H1 (cell line): ENCODE measurements at regions not wholly inside any gene's neighbourhood (a gene's known extent, or its start where the extent isn't known, plus 50 kb on each side); places are given as distances from the start of the nearest gene placed in this dataset.

ENCODE experiments used
- CTCF ChIP-seq, 3 experiments: IDR thresholded peaks; 1 replicate in 2 of 3; 2 replicates in 1 of 3; pipeline versions ENCODE4 v1.5.1 to v1.6.1; 2011; ENCODE audit warnings: low read length in 3 of 3, mild to moderate bottlenecking in 3 of 3, inconsistent platforms in 2 of 3, low read depth in 1 of 3, moderate library complexity in 1 of 3; ENCODE audit not compliant: insufficient read depth in 1 of 3; ENCODE audit errors: control extremely low read depth in 1 of 3
- EP300 ChIP-seq, 2 experiments: IDR thresholded peaks; 1 replicate in 1 of 2; 2 replicates in 1 of 2; pipeline ENCODE4 v1.6.1; 2011 to 2012; ENCODE audit warnings: low read depth in 2 of 2, low read length in 2 of 2, mild to moderate bottlenecking in 2 of 2, borderline replicate concordance in 1 of 2, inconsistent platforms in 1 of 2, moderate library complexity in 1 of 2
- EZH2 ChIP-seq: fragments of 200-600 bp; sonication (generic); IDR thresholded peaks from 2 replicates; pipeline ENCODE4 v1.7.1; 2012; ENCODE audit warnings: low read depth, mild to moderate bottlenecking, moderate library complexity, low read length, inconsistent platforms; ENCODE audit not compliant: severe bottlenecking
- HDAC2 ChIP-seq, 2 experiments: fragments of 300-600 bp in 1 of 2; sonication (generic) in 1 of 2; IDR thresholded peaks; 2 replicates each; pipeline ENCODE4 v1.6.1; 2011 to 2012; ENCODE audit warnings: low read depth in 2 of 2, low read length in 2 of 2, mild to moderate bottlenecking in 2 of 2, moderate library complexity in 2 of 2, borderline replicate concordance in 1 of 2, inconsistent platforms in 1 of 2
- NRF1 ChIP-seq: IDR thresholded peaks from 2 replicates; pipeline ENCODE4 v1.6.1; 2011; ENCODE audit warnings: mild to moderate bottlenecking, low read depth, low read length, improper control_type of control experiment
- TAF1 ChIP-seq: IDR thresholded peaks from 2 replicates; pipeline ENCODE4 v1.6.1; 2011; ENCODE audit warnings: mild to moderate bottlenecking, low read depth, low read length
- YY1 ChIP-seq: IDR thresholded peaks from 2 replicates; pipeline ENCODE4 v1.6.1; 2011; ENCODE audit warnings: low read depth, mild to moderate bottlenecking, low read length

DNA sequence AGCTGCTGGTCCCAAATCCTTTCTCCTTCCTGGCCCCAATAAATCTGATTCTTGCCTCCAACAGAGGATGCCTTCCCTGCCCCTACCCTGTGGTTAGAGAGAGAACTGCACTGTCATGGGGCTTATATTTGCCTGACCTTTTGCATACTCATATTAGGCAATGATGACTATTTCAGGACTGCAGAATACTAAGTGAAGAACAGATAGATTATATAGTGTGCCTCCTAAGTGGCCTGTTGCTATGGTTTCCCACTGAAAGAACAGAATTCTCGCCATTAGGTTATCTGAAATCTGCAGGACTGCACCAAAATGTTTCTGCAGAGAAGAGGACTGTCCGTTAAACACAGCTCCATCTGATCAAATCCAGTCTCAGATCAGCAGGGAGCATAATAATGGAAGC is 87.3 kb upstream of the CCNG1 start:
- no peak for TF ChIP-seq EZH2
- no peak for TF ChIP-seq EP300 (IDR thresholded peaks at IDR 0.05; ENCODE audit: borderline replicate concordance in 1 of 2, low read depth in 2 of 2, low read length in 2 of 2)
- TF ChIP-seq HDAC2 (IDR thresholded peaks at IDR 0.05; ENCODE audit: borderline replicate concordance in 1 of 2, low read depth in 2 of 2, low read length in 2 of 2), result no peak
- TF ChIP-seq CTCF (IDR thresholded peaks at IDR 0.05; ENCODE audit: control extremely low read depth in 1 of 3, insufficient read depth in 1 of 3, low read depth in 1 of 3, low read length in 3 of 3), result peak in 1 of 3 experiments; percentile 10; a peak in 1 of 4 replicates
- no peak for TF ChIP-seq TAF1
- TF ChIP-seq YY1, result no peak
- TF ChIP-seq NRF1, result no peak
